IMR-90 (cell line): ENCODE measurements at regions not wholly inside any gene's neighbourhood (a gene's known extent, or its start where the extent isn't known, plus 50 kb on each side); places are given as distances from the start of the nearest gene placed in this dataset.

Experiments used
- CEBPB ChIP-seq: IDR thresholded peaks from 2 replicates; pipeline ENCODE4 v1.6.1; 2012; ENCODE audit warnings: low read depth, low read length, improper control_type of control experiment
- CTCF ChIP-seq: conservative IDR thresholded peaks from 2 replicates; pipeline ENCODE4 v1.5.1; 2012; ENCODE audit warnings: mild to moderate bottlenecking, low read depth, low read length, improper control_type of control experiment
- POLR2A ChIP-seq: IDR thresholded peaks from 2 replicates; pipeline ENCODE4 v1.6.1; 2012; ENCODE audit warnings: mild to moderate bottlenecking, low read depth, low read length
- RAD21 ChIP-seq: IDR thresholded peaks from 2 replicates; pipeline ENCODE4 v1.6.1; 2012; ENCODE audit warnings: low read length, improper control_type of control experiment
- RCOR1 ChIP-seq: IDR thresholded peaks from 2 replicates; pipeline ENCODE4 v1.6.1; 2012; ENCODE audit warnings: mild to moderate bottlenecking, low read length, improper control_type of control experiment; ENCODE audit not compliant: insufficient replicate concordance

GRCh38 chr2:188819011-188819410, 155.2 kb upstream of the COL3A1 start:
- TF ChIP-seq POLR2A (no peak), CTCF (no peak), CEBPB (no peak), RCOR1 (no peak), RAD21 (no peak)
